CD4-positive, alpha-beta memory T cell (primary cell): ENCODE measurements at regions not wholly inside any gene's neighbourhood (a gene's known extent, or its start where the extent isn't known, plus 50 kb on each side); places are given as distances from the start of the nearest gene placed in this dataset.

Experiments used
- CTCF ChIA-PET: fragments of 350-600 bp; sonication (Branson Sonifier 250); formaldehyde crosslinking; loops from one replicate; lab custom pipeline; 2021; ENCODE audit warnings: inconsistent platforms; ENCODE audit not compliant: partially characterized antibody; lab: Charles Lee
- POLR2A ChIA-PET: fragments of 350-600 bp; sonication (Branson Sonifier 250); formaldehyde crosslinking; loops from one replicate; lab custom pipeline; 2021; ENCODE audit not compliant: partially characterized antibody; lab: Charles Lee
- DNase-seq, 5 donors: peaks; one replicate each; pipeline versions ENCODE4 v3.0.0 to v3.0.0-alpha.2; 2020 to 2022; ENCODE audit warnings: mixed read lengths in 1 of 5
- H3K27ac ChIP-seq: one replicate; pipeline ENCODE4 v1.7.0; 2013; ENCODE audit warnings: low read depth, low read length
- H3K27me3 ChIP-seq: 2 replicates; pipeline ENCODE4 v1.7.0; 2013; ENCODE audit warnings: mild to moderate bottlenecking, low read length, moderate library complexity; ENCODE audit not compliant: insufficient read depth
- H3K36me3 ChIP-seq: 2 replicates; pipeline ENCODE4 v1.7.0; 2013; ENCODE audit warnings: mild to moderate bottlenecking, low read length, moderate library complexity; ENCODE audit not compliant: insufficient read depth
- H3K4me1 ChIP-seq: 2 replicates; pipeline ENCODE4 v1.7.0; 2013; ENCODE audit warnings: mild to moderate bottlenecking, low read length, moderate library complexity; ENCODE audit not compliant: insufficient read depth
- H3K4me3 ChIP-seq, 2 donors: one replicate each; pipeline ENCODE4 v1.7.0; 2013; ENCODE audit warnings: low read length in 2 of 2, mild to moderate bottlenecking in 1 of 2
- H3K9me3 ChIP-seq, 2 donors: one replicate each; pipeline ENCODE4 v1.7.0; 2013; ENCODE audit warnings: low read length in 2 of 2, control low read depth in 1 of 2; ENCODE audit not compliant: control insufficient read depth in 1 of 2
- H3K27ac Mint-ChIP-seq, 7 donors: one replicate each; pipeline ENCODE4 v1.8.0; 2020 to 2021; ENCODE audit warnings: mixed read lengths in 7 of 7, mild to moderate bottlenecking in 6 of 7, inconsistent platforms in 3 of 7, moderate library complexity in 3 of 7
- H3K27me3 Mint-ChIP-seq, 2 donors: one replicate each; pipeline ENCODE4 v1.8.0; 2020 to 2021; ENCODE audit warnings: mixed read lengths in 2 of 2
- H3K36me3 Mint-ChIP-seq, 2 donors: one replicate each; pipeline ENCODE4 v1.8.0; 2020 to 2021; ENCODE audit warnings: mixed read lengths in 2 of 2, inconsistent platforms in 1 of 2, mild to moderate bottlenecking in 1 of 2
- H3K4me1 Mint-ChIP-seq, 4 donors: one replicate each; pipeline ENCODE4 v1.8.0; 2020 to 2021; ENCODE audit warnings: mixed read lengths in 4 of 4, mild to moderate bottlenecking in 1 of 4
- H3K4me3 Mint-ChIP-seq, 8 donors: one replicate each; pipeline ENCODE4 v1.8.0; 2020 to 2021; ENCODE audit warnings: mixed read lengths in 8 of 8, mild to moderate bottlenecking in 7 of 8, moderate library complexity in 6 of 8, inconsistent platforms in 3 of 8
- H3K9me3 Mint-ChIP-seq, 8 donors: one replicate each; pipeline ENCODE4 v1.8.0; 2020 to 2021; ENCODE audit warnings: mixed read lengths in 8 of 8, mild to moderate bottlenecking in 5 of 8, inconsistent platforms in 3 of 8, moderate library complexity in 1 of 8
- intact Hi-C: fragments of 100-400 bp; cut with micrococcal nuclease; formaldehyde crosslinking; loops from one replicate; pipeline ENCODE4 v1.15.1; 2023

DNA sequence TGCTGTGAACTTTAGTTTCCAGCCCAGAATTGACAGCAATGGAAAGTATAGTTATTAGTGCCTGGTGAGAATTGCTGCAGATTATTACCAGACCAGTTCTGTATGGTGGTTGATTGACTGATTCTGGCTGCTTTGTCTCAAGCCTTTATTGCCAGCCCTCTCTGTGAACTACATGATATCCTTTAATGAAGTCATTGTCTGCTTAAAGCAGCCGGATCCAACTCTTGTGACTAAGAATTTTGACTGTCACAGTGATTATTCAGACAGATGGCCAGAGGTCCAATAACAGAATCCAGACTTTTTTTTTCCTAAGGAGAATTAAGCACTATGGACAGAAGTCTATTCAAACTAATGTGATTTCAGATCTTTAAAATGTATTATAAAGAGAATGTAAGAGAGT, 1548.6 kb upstream of the B3GALT2 start:
- Histone ChIP-seq H3K4me3 (no peak overlapping the region), H3K27me3 (no peaks in the 10 kb centered on the region), H3K36me3 (no peaks in the 10 kb centered on the region), H3K27ac (no peak overlapping the region), H3K4me1 (no peaks in the 10 kb centered on the region), H3K9me3 (no peaks in the 10 kb centered on the region)
- no peak for DNase-seq
- H3K4me3 Mint-ChIP-seq = no peak overlapping the region
- ChIA-PET CTCF (no interaction called here), POLR2A (no interaction called here)
- H3K4me1 Mint-ChIP-seq = no peaks in the 10 kb centered on the region
- no peaks in the 10 kb centered on the region for H3K9me3 Mint-ChIP-seq
- peaks cover 0 to 2% of the 10 kb centered on the region in 2 donors for H3K27me3 Mint-ChIP-seq
- no peak overlapping the region for H3K27ac Mint-ChIP-seq
- no peaks in the 10 kb centered on the region for H3K36me3 Mint-ChIP-seq
- intact Hi-C loops = no loop called here

DNA sequence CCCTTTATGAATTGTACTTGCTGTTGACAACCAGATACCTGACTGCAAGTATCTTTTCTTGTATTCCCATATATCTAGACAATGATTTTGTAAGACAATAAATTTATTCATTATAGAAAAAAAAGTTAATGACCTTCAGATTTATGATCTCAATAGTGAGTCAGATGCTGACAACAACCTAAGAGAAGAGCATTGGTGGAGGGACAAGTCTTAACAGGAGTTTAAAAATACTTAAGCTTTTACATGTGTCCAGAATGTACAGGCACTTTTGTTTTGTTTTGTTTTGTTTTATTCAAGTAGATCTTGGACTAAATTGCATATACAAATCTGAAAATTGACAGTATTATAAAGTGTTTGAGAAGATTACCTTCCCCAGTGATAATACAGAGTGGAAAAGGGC, 1544.6 kb upstream of the B3GALT2 start:
- ChIA-PET CTCF (no interaction called here), POLR2A (no interaction called here)
- no peaks in the 10 kb centered on the region for H3K27me3 ChIP-seq
- no peak overlapping the region for H3K27ac ChIP-seq
- H3K27ac Mint-ChIP-seq = no peak overlapping the region
- H3K9me3 ChIP-seq = no peaks in the 10 kb centered on the region
- no peaks in the 10 kb centered on the region for H3K4me1 Mint-ChIP-seq
- H3K4me1 ChIP-seq = no peaks in the 10 kb centered on the region
- DNase-seq = no peak
- no peaks in the 10 kb centered on the region for H3K36me3 ChIP-seq
- H3K9me3 Mint-ChIP-seq = no peaks in the 10 kb centered on the region
- peaks cover 0 to 2% of the 10 kb centered on the region in 2 donors for H3K27me3 Mint-ChIP-seq
- H3K36me3 Mint-ChIP-seq = no peaks in the 10 kb centered on the region
- no peak overlapping the region for H3K4me3 Mint-ChIP-seq
- H3K4me3 ChIP-seq = no peak overlapping the region
- intact Hi-C loops = no loop called here

DNA sequence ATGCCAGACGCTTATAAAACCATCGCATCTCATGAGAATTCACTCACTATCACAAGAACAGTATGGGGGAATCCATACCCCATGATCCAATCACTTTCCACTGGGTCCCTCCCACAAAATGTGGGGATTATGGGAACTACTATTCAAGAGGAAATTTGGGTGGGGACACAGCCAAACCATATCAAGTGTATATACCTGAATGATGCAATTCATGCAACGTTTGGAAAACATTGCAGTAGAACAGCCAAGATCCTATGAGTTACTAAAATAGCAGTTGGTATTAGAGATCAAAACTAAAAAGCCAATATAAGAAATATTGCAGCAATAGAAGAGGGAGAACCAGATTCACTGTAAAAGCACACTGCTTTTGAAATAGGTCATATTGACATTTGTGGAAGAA, 1543.9 kb upstream of the B3GALT2 start:
- POLR2A ChIA-PET = no interaction called here
- H3K9me3 ChIP-seq = no peaks in the 10 kb centered on the region
- no peak overlapping the region for H3K4me3 Mint-ChIP-seq
- H3K4me1 ChIP-seq = no peaks in the 10 kb centered on the region
- H3K27me3 ChIP-seq = no peaks in the 10 kb centered on the region
- intact Hi-C loops = no loop called here
- no peaks in the 10 kb centered on the region for H3K9me3 Mint-ChIP-seq
- no peaks in the 10 kb centered on the region for H3K27me3 Mint-ChIP-seq
- H3K27ac ChIP-seq = no peak overlapping the region
- H3K4me3 ChIP-seq = no peak overlapping the region
- H3K36me3 Mint-ChIP-seq = no peaks in the 10 kb centered on the region
- H3K36me3 ChIP-seq = no peaks in the 10 kb centered on the region
- DNase-seq = no peak
- H3K27ac Mint-ChIP-seq = no peak overlapping the region
- CTCF ChIA-PET = no interaction called here
- H3K4me1 Mint-ChIP-seq = no peaks in the 10 kb centered on the region

DNA sequence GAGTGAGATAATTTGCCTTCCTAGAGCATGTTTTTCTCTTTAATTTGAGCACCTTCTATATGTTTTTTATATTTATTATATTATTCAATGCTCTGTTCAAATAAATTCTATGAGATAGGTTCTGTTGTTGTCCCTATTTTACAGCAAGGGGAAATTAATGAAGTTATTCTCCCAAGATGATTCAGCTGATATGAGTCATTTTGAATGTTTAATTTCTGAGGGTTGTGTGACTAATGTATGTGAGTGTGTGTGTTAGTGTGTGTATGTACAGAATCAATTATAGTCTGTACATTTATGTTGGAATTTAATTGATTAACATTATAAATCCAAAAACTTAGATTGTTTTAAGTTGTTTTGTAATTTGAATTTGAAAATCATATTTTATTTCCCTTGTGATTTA, 1536.7 kb upstream of the B3GALT2 start:
- Histone ChIP-seq H3K36me3 (no peaks in the 10 kb centered on the region), H3K27me3 (no peaks in the 10 kb centered on the region), H3K27ac (no peak overlapping the region), H3K9me3 (no peaks in the 10 kb centered on the region), H3K4me1 (no peaks in the 10 kb centered on the region), H3K4me3 (no peak overlapping the region)
- Mint-ChIP-seq H3K27ac (no peak overlapping the region), H3K9me3 (no peaks in the 10 kb centered on the region), H3K27me3 (no peaks in the 10 kb centered on the region), H3K36me3 (no peaks in the 10 kb centered on the region), H3K4me3 (no peak overlapping the region), H3K4me1 (no peaks in the 10 kb centered on the region)
- intact Hi-C loops = no loop called here
- ChIA-PET POLR2A (no interaction called here), CTCF (no interaction called here)
- no peak for DNase-seq

DNA sequence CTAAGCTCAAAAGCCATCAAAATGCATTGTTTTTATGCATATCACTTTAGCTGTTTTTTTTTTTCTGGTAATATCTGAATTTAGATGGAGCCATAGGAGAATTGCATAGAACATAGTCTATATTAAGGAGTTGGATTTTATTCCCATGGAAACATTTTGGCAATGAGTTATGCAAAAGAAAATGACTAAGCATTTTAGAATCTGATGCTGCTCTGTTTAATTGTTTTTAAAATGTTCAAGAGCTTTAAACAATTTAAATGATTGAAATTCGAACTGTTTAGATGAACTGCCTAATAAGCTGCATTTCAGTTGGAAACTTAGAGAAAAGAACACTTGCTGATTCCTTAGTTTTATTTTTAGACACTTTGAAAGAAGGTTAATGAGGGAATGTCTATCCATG, 1531.5 kb upstream of the B3GALT2 start:
- Mint-ChIP-seq H3K4me1 (no peaks in the 10 kb centered on the region), H3K9me3 (no peaks in the 10 kb centered on the region), H3K27me3 (no peaks in the 10 kb centered on the region), H3K36me3 (no peaks in the 10 kb centered on the region), H3K27ac (no peak overlapping the region), H3K4me3 (no peak overlapping the region)
- Histone ChIP-seq H3K36me3 (no peaks in the 10 kb centered on the region), H3K4me3 (no peak overlapping the region), H3K27me3 (no peaks in the 10 kb centered on the region), H3K9me3 (no peaks in the 10 kb centered on the region), H3K27ac (no peak overlapping the region), H3K4me1 (no peaks in the 10 kb centered on the region)
- ChIA-PET POLR2A (no interaction called here), CTCF (no interaction called here)
- intact Hi-C loops = no loop called here
- DNase-seq = no peak

DNA sequence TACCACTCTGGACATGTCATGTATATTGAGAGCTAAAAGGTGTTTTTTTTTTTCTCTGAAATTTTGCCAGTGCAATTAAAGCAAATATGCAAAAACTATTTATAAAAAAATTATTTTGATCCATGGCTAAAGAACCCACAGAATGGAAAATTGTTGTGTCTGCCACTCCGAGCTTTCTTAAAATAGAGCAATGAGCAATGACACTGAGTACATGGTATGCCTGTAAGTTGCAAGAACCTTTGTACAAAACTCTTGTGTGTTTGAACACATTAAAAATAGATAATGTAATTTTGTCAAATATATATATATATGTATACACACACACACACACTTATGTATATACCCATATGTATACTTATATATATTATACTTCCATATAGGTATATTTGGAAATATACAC, 1530.9 kb upstream of the B3GALT2 start:
- H3K4me1 Mint-ChIP-seq = no peaks in the 10 kb centered on the region
- intact Hi-C loops = no loop called here
- H3K9me3 Mint-ChIP-seq = no peaks in the 10 kb centered on the region
- Histone ChIP-seq H3K27ac (no peak overlapping the region), H3K4me3 (no peak overlapping the region), H3K27me3 (no peaks in the 10 kb centered on the region), H3K9me3 (no peaks in the 10 kb centered on the region), H3K36me3 (no peaks in the 10 kb centered on the region), H3K4me1 (no peaks in the 10 kb centered on the region)
- no peaks in the 10 kb centered on the region for H3K36me3 Mint-ChIP-seq
- ChIA-PET POLR2A (no interaction called here), CTCF (no interaction called here)
- no peak overlapping the region for H3K4me3 Mint-ChIP-seq
- no peak for DNase-seq
- H3K27ac Mint-ChIP-seq = no peak overlapping the region
- no peaks in the 10 kb centered on the region for H3K27me3 Mint-ChIP-seq

DNA sequence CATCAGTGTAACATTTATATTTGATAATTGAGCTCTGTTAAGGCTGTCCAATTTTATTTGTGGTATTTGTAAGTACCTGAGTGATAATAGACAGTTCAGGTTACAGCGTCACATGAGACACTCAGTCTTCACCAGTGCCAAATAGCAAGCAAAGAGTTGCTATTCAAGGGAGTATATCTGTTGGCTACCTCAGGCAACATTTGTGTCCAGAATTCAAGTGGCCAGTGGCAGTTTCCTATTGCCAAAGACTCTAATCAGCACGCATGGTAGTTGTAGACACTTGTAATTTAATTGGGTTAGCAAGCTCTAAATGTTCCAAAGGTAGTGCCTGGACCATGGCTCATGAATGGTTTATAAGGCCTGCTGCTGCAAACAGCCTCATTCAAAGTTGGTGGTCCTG, 1524.3 kb upstream of the B3GALT2 start:
- Histone ChIP-seq H3K27me3 (no peaks in the 10 kb centered on the region), H3K36me3 (no peaks in the 10 kb centered on the region), H3K27ac (no peak overlapping the region), H3K4me3 (no peak overlapping the region), H3K9me3 (no peaks in the 10 kb centered on the region), H3K4me1 (no peaks in the 10 kb centered on the region)
- no peak overlapping the region for H3K27ac Mint-ChIP-seq
- no peak for DNase-seq
- no peaks in the 10 kb centered on the region for H3K4me1 Mint-ChIP-seq
- no peaks in the 10 kb centered on the region for H3K36me3 Mint-ChIP-seq
- intact Hi-C loops = no loop called here
- H3K9me3 Mint-ChIP-seq = no peaks in the 10 kb centered on the region
- ChIA-PET POLR2A (no interaction called here), CTCF (no interaction called here)
- H3K4me3 Mint-ChIP-seq = no peak overlapping the region
- no peaks in the 10 kb centered on the region for H3K27me3 Mint-ChIP-seq

DNA sequence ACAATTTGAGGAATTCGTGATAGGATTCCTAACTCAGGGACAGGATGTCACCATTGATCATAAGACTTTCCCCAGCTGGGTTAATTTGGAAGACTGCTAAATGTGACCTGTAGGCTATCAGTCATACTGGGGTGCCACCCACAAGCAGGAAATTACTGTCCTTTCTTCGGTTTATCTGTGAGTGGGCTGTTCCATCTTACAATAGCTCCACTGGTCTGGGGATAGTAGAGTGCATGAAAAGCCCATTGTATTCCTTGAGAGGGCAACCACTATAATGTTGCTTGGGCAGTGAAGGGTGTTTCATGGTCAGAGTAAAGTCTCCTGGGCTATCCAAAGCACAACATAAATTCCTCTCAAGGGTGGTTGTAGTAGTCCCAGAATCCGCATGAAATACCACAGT, 1523.0 kb upstream of the B3GALT2 start:
- no peaks in the 10 kb centered on the region for H3K27me3 ChIP-seq
- Mint-ChIP-seq H3K9me3 (no peaks in the 10 kb centered on the region), H3K27me3 (no peaks in the 10 kb centered on the region), H3K4me1 (peaks cover 0 to 2% (median 0%) of the 10 kb centered on the region in 4 donors), H3K27ac (no peak overlapping the region), H3K4me3 (no peak overlapping the region), H3K36me3 (no peaks in the 10 kb centered on the region)
- no peak for DNase-seq
- no peaks in the 10 kb centered on the region for H3K36me3 ChIP-seq
- no peak overlapping the region for H3K27ac ChIP-seq
- ChIA-PET POLR2A (no interaction called here), CTCF (no interaction called here)
- intact Hi-C loops = no loop called here
- H3K4me1 ChIP-seq = no peaks in the 10 kb centered on the region
- no peaks in the 10 kb centered on the region for H3K9me3 ChIP-seq
- no peak overlapping the region for H3K4me3 ChIP-seq
